ENCODE measurements at regions not wholly inside any gene's neighbourhood (a gene's known extent, or its start where the extent isn't known, plus 50 kb on each side); places are given as distances from the start of the nearest gene placed in this dataset.
"Not testable (repeated sequence)": the region's sequence is repeated elsewhere in the genome, so short reads cannot be mapped to it uniquely, and the experiment has no call there.

DNA sequence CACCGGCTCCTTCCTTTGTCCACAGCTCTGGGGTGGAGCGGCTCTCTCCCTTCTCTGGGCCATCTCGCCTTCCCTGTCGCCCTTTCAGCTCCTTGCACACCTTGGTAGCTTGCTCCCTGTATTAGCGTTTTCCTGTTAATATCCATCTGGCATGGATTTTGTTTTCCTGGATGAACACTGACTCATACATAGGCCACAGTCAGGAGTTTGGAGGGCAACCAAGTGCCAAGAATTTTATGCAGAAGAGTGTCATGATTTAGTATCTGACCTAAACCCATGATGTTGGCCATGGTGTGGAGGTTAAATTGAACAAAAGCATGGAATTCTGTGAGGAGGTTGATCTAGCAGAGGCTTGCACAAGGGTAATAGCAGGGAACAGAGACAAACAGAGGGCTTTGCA, 180.9 kb downstream of the AIPL1 start:
- Histone ChIP-seq H3K9me2 (replicated peaks; ENCODE audit: low read depth, low read length) (no peaks in the 10 kb centered on the region), H3K9me3 (ENCODE audit: insufficient read depth, low read depth, low read length) (peaks cover 2% of the 10 kb centered on the region; the same call in 1 of the 2 replicates), H3K79me2 (ENCODE audit: insufficient read depth, low read length) (no peaks in the 10 kb centered on the region), H3K27me3 (ENCODE audit: insufficient read depth, low read length, poor library complexity, severe bottlenecking) (no peaks in the 10 kb centered on the region), H3F3A (ENCODE audit: low read depth) (no peaks in the 10 kb centered on the region), H3K4me1 (ENCODE audit: insufficient read depth, low read length, poor library complexity, severe bottlenecking) (no peaks in the 10 kb centered on the region), H4K20me1 (ENCODE audit: insufficient read depth, low read length, poor library complexity, severe bottlenecking) (no peaks in the 10 kb centered on the region), H3K9ac (ENCODE audit: low read depth, low read length, poor library complexity, severe bottlenecking) (no peak overlapping the region), H3K4me3 (ENCODE audit: low read length, poor library complexity, severe bottlenecking) (no peak overlapping the region), H2AFZ (ENCODE audit: low read length) (no peak overlapping the region), H3K4me2 (ENCODE audit: low read depth, low read length, poor library complexity, severe bottlenecking) (no peak overlapping the region), H3K36me3 (ENCODE audit: insufficient read depth, low read length) (no peaks in the 10 kb centered on the region)
- TF ChIP-seq EZH2phosphoT487 (IDR thresholded peaks at IDR 0.05; ENCODE audit: borderline replicate concordance) (no peak), CTCF (conservative IDR thresholded peaks at IDR 0.05; ENCODE audit: low read length) (no peak)

DNA sequence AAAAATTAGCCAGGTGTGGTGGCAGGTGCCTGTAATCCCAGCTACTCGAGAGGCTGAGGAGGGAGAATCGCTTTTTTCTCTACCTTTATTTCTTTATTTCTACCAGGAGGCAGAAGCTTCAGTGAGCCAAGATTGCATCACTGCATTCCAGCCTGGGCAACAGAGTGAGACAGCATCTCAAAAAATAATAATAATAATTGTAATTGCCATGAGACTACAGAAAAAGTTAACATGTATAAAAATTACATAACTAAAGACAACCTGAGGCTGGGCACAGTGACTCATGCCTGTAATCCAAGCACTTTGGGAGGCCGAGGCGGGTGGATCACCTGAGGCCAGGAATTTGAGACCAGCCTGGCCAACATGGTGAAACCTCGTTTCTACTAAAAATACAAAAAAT, 181.5 kb downstream of the WSCD1 start:
- H3K27me3 ChIP-seq (ENCODE audit: insufficient read depth, low read length, poor library complexity, severe bottlenecking); H3K4me2 ChIP-seq (ENCODE audit: low read depth, low read length, poor library complexity, severe bottlenecking); H3K79me2 ChIP-seq (ENCODE audit: insufficient read depth, low read length); H3K36me3 ChIP-seq (ENCODE audit: insufficient read depth, low read length); H4K20me1 ChIP-seq (ENCODE audit: insufficient read depth, low read length, poor library complexity, severe bottlenecking); H3F3A ChIP-seq (ENCODE audit: low read depth); H3K4me1 ChIP-seq (ENCODE audit: insufficient read depth, low read length, poor library complexity, severe bottlenecking); H3K4me3 ChIP-seq (ENCODE audit: low read length, poor library complexity, severe bottlenecking); H3K9me3 ChIP-seq (ENCODE audit: insufficient read depth, low read depth, low read length); H3K9ac ChIP-seq (ENCODE audit: low read depth, low read length, poor library complexity, severe bottlenecking); H3K9me2 ChIP-seq (replicated peaks; ENCODE audit: low read depth, low read length); H2AFZ ChIP-seq (ENCODE audit: low read length): not testable (repeated sequence)

DNA sequence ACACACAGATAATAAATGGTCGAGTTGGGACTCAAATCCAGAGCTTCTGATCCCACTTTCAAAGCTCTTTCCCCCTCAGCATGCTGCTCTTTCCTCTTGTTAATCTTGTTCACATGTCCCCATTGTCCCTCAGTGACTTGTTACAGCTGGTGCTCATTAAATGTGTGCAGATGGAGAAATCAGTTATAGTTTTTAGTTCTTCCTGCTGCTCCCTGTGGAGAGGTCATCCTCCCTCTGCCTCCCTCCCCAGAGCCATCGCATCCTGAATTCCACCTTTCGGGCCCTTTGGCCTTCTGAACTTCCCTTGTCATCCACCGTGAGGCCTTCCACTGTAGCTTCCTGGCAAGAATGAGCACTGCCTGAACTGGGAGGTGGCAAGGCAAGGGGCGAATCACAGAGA, 179.6 kb downstream of the WSCD1 start:
- no peak overlapping the region for H3K9ac ChIP-seq (ENCODE audit: low read depth, low read length, poor library complexity, severe bottlenecking)
- H3K27me3 ChIP-seq (ENCODE audit: insufficient read depth, low read length, poor library complexity, severe bottlenecking): no peaks in the 10 kb centered on the region
- no peaks in the 10 kb centered on the region for H3K4me1 ChIP-seq (ENCODE audit: insufficient read depth, low read length, poor library complexity, severe bottlenecking)
- H3K36me3 ChIP-seq (ENCODE audit: insufficient read depth, low read length): no peaks in the 10 kb centered on the region
- H3K9me3 ChIP-seq (ENCODE audit: insufficient read depth, low read depth, low read length): peaks cover 2% of the 10 kb centered on the region; the same call in 1 of the 2 replicates
- no peak overlapping the region for H3K4me2 ChIP-seq (ENCODE audit: low read depth, low read length, poor library complexity, severe bottlenecking)
- no peak overlapping the region for H2AFZ ChIP-seq (ENCODE audit: low read length)
- no peak overlapping the region for H3K4me3 ChIP-seq (ENCODE audit: low read length, poor library complexity, severe bottlenecking)
- H4K20me1 ChIP-seq (ENCODE audit: insufficient read depth, low read length, poor library complexity, severe bottlenecking): no peaks in the 10 kb centered on the region
- no peaks in the 10 kb centered on the region for H3K79me2 ChIP-seq (ENCODE audit: insufficient read depth, low read length)
- H3K9me2 ChIP-seq (replicated peaks; ENCODE audit: low read depth, low read length): no peaks in the 10 kb centered on the region
- no peaks in the 10 kb centered on the region for H3F3A ChIP-seq (ENCODE audit: low read depth)
- TF ChIP-seq EZH2phosphoT487 (IDR thresholded peaks at IDR 0.05; ENCODE audit: borderline replicate concordance): no peak
- TF ChIP-seq CTCF (conservative IDR thresholded peaks at IDR 0.05; ENCODE audit: low read length): no peak

DNA sequence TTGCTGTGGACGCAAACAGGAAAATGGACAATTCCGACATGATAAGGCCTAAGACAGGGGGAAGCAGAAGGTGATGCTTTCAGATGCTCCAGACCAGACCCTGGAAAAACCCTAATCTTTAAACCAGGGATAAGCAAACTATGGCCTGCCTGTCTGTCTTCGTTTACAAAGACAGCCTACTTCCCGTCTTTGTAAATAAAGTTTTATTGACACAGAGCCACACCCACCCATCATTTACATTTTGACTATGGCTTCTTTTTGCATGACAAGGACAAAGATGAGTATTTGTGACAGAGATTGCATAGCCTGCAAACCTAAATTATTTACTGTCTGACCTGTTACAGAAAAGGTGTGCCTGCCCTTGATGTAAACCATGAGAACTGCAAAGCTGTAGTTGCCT, 177.9 kb downstream of the WSCD1 start:
- Histone ChIP-seq H3F3A (ENCODE audit: low read depth) (no peaks in the 10 kb centered on the region), H3K9me3 (ENCODE audit: insufficient read depth, low read depth, low read length) (peaks cover 2% of the 10 kb centered on the region; the same call in 1 of the 2 replicates), H4K20me1 (ENCODE audit: insufficient read depth, low read length, poor library complexity, severe bottlenecking) (no peaks in the 10 kb centered on the region), H3K4me1 (ENCODE audit: insufficient read depth, low read length, poor library complexity, severe bottlenecking) (no peaks in the 10 kb centered on the region), H3K79me2 (ENCODE audit: insufficient read depth, low read length) (no peaks in the 10 kb centered on the region), H2AFZ (ENCODE audit: low read length) (no peak overlapping the region), H3K36me3 (ENCODE audit: insufficient read depth, low read length) (no peaks in the 10 kb centered on the region), H3K27me3 (ENCODE audit: insufficient read depth, low read length, poor library complexity, severe bottlenecking) (no peaks in the 10 kb centered on the region), H3K9ac (ENCODE audit: low read depth, low read length, poor library complexity, severe bottlenecking) (no peak overlapping the region), H3K4me2 (ENCODE audit: low read depth, low read length, poor library complexity, severe bottlenecking) (no peak overlapping the region), H3K4me3 (ENCODE audit: low read length, poor library complexity, severe bottlenecking) (no peak overlapping the region), H3K9me2 (replicated peaks; ENCODE audit: low read depth, low read length) (no peaks in the 10 kb centered on the region)
- TF ChIP-seq EZH2phosphoT487 (IDR thresholded peaks at IDR 0.05; ENCODE audit: borderline replicate concordance) (no peak), CTCF (conservative IDR thresholded peaks at IDR 0.05; ENCODE audit: low read length) (no peak)
